Astrocyte of the cerebellum (primary cell): ENCODE measurements at regions not wholly inside any gene's neighbourhood (a gene's known extent, or its start where the extent isn't known, plus 50 kb on each side); places are given as distances from the start of the nearest gene placed in this dataset.
"Not testable (repeated sequence)": the region's sequence is repeated elsewhere in the genome, so short reads cannot be mapped to it uniquely, and the experiment has no call there.

Source experiments
- DNase-seq: peaks from one replicate; pipeline ENCODE4 v3.0.0-alpha.2; 2011; ENCODE audit warnings: low read depth
- H3K4me3 ChIP-seq: 2 replicates; pipeline ENCODE4 v1.5.1; 2011; ENCODE audit warnings: mild to moderate bottlenecking, low read depth, low read length, moderate library complexity
- CTCF ChIP-seq: IDR thresholded peaks from 2 replicates; pipeline ENCODE4 v1.5.1; 2012; ENCODE audit warnings: low read length, low read depth, moderate library complexity, mild to moderate bottlenecking; ENCODE audit errors: missing control alignments
- in situ Hi-C: cut with HindIII; loops from 2 replicates; pipeline ENCODE4 v1.10.0; 2017; ENCODE audit warnings: low sequenced_read_pairs

GRCh38 chr22:22122348-22123117 lies 122.1 kb upstream of the VPREB1 start:
- H3K4me3 ChIP-seq = no peak overlapping the region
- DNase-seq = no peak
- TF ChIP-seq CTCF = no peak
- in situ Hi-C loops = no loop called here

- in situ Hi-C loops = no loop called here
These were observed 123.1 kb upstream of the VPREB1 start for GRCh38 chr22:22121445-22121844.

GRCh38 chr22:22120160-22120559 lies 124.4 kb upstream of the VPREB1 start:
- no peak for DNase-seq
- in situ Hi-C loops = no loop called here
- TF ChIP-seq CTCF = no peak
- H3K4me3 ChIP-seq = no peak overlapping the region

More at GRCh38 chr22:22121445-22121844, 123.1 kb upstream of the VPREB1 start:
- no peak for TF ChIP-seq CTCF
- no peak overlapping the region for H3K4me3 ChIP-seq
- no peak for DNase-seq

GRCh38 chr22:22118987-22119386 lies 125.6 kb upstream of the VPREB1 start:
- TF ChIP-seq CTCF = no peak
- no peak overlapping the region for H3K4me3 ChIP-seq
- DNase-seq = no peak
- in situ Hi-C loops = no loop called here

GRCh38 chr22:22117864-22118544 lies 126.6 kb upstream of the VPREB1 start:
- H3K4me3 ChIP-seq, DNase-seq, in situ Hi-C loops: not testable (repeated sequence)

GRCh38 chr22:22116997-22117770 lies 127.4 kb upstream of the VPREB1 start:
- DNase-seq, H3K4me3 ChIP-seq, in situ Hi-C loops: not testable (repeated sequence)

- TF ChIP-seq CTCF = no peak
- no peak for DNase-seq
- in situ Hi-C loops = no loop called here
- H3K4me3 ChIP-seq = no peak overlapping the region
These were observed 130.9 kb upstream of the VPREB1 start for GRCh38 chr22:22113701-22114100.
